ENCODE measurements at regions not wholly inside any gene's neighbourhood (a gene's known extent, or its start where the extent isn't known, plus 50 kb on each side); places are given as distances from the start of the nearest gene placed in this dataset.

- Histone ChIP-seq H3K27ac (no peak overlapping the region), H3K4me1 (ENCODE audit: control insufficient read depth in 1 of 2, low read depth in 2 of 2) (no peaks in the 10 kb centered on the region), H3K4me3 (no peak overlapping the region), H3K27me3 (replicated peaks; ENCODE audit: insufficient read depth) (no peaks in the 10 kb centered on the region), H3K9me3 (no peaks in the 10 kb centered on the region), H3K36me3 (no peaks in the 10 kb centered on the region)
- TF ChIP-seq CTCF (IDR thresholded peaks at IDR 0.05) = no peak
- no peak for ATAC-seq (ENCODE audit: insufficient number of reproducible peaks, low FRiP score, low read depth)
- DNase-seq (ENCODE audit: low spot score) = no peak
These were observed 299.6 kb downstream of the FAM170A start for GRCh38 chr5:119928974-119929373.

DNA sequence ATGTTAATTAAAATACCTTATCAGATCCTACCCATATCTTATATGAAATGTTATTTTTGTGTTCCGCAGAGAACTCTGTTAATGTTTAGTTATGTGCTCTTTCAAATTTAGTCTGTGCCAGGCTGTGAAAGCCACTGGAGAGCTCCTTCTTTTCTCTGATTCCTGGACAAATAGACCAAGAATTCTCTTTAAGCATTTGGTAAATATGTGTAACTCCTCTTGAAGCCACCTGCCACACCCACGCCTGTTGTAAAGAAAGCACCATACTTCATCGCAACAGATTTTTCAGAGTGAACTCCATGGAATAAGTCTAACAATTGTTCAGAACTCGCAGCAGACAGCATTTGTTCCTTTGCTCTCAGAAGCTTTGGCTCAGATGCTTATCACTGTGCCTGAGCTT is 301.1 kb downstream of the FAM170A start:
- no peak for ATAC-seq (ENCODE audit: insufficient number of reproducible peaks, low FRiP score, low read depth)
- H3K27me3 ChIP-seq (replicated peaks; ENCODE audit: insufficient read depth) = no peaks in the 10 kb centered on the region
- H3K36me3 ChIP-seq = no peaks in the 10 kb centered on the region
- H3K4me3 ChIP-seq = no peak overlapping the region
- no peak overlapping the region for H3K27ac ChIP-seq
- no peak for DNase-seq (ENCODE audit: low spot score)
- no peaks in the 10 kb centered on the region for H3K4me1 ChIP-seq (ENCODE audit: control insufficient read depth in 1 of 2, low read depth in 2 of 2)
- H3K9me3 ChIP-seq = no peaks in the 10 kb centered on the region
- no peak for TF ChIP-seq CTCF (IDR thresholded peaks at IDR 0.05)

DNA sequence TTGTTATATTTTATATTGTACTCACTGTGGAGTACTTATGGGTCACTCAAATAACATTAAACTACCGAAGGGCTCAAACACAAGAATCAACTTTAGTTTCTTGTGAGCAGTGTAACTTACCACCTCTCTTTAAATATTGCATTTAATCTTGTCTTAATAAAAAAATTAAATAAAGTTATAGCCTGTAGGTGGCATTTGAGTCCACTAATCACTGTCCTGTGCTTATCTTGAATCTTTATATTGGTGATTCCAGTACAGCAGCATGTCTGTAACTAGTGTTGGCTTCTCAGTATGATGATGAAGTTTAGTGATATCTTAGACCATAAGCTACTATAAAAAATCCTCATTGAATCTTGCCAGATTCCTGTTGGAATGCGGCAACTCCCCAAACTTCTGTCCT is 313.8 kb downstream of the FAM170A start:
- H3K9me3 ChIP-seq = peaks cover 4% of the 10 kb centered on the region
- H3K27me3 ChIP-seq (replicated peaks; ENCODE audit: insufficient read depth) = no peaks in the 10 kb centered on the region
- H3K27ac ChIP-seq = no peak overlapping the region
- no peak overlapping the region for H3K4me3 ChIP-seq
- TF ChIP-seq CTCF (IDR thresholded peaks at IDR 0.05) = no peak
- no peak for DNase-seq (ENCODE audit: low spot score)
- H3K36me3 ChIP-seq = no peaks in the 10 kb centered on the region
- no peak for ATAC-seq (ENCODE audit: insufficient number of reproducible peaks, low FRiP score, low read depth)
- no peaks in the 10 kb centered on the region for H3K4me1 ChIP-seq (ENCODE audit: control insufficient read depth in 1 of 2, low read depth in 2 of 2)

- TF ChIP-seq CTCF (IDR thresholded peaks at IDR 0.05) = no peak
- Histone ChIP-seq H3K9me3 (no peaks in the 10 kb centered on the region), H3K4me3 (no peak overlapping the region), H3K36me3 (no peaks in the 10 kb centered on the region), H3K4me1 (ENCODE audit: control insufficient read depth in 1 of 2, low read depth in 2 of 2) (no peaks in the 10 kb centered on the region), H3K27ac (no peak overlapping the region), H3K27me3 (replicated peaks; ENCODE audit: insufficient read depth) (no peaks in the 10 kb centered on the region)
- ATAC-seq (ENCODE audit: insufficient number of reproducible peaks, low FRiP score, low read depth) (no peak), DNase-seq (ENCODE audit: low spot score) (no peak)
These were observed 316.3 kb downstream of the FAM170A start for GRCh38 chr5:119945691-119946090.

GRCh38 chr5:119948162-119948561 is 318.8 kb downstream of the FAM170A start:
- Histone ChIP-seq H3K4me1 (ENCODE audit: control insufficient read depth in 1 of 2, low read depth in 2 of 2) (peaks cover 0 to 7% of the 10 kb centered on the region in 2 donors), H3K4me3 (no peak overlapping the region), H3K36me3 (no peaks in the 10 kb centered on the region), H3K27me3 (replicated peaks; ENCODE audit: insufficient read depth) (no peaks in the 10 kb centered on the region), H3K9me3 (no peaks in the 10 kb centered on the region), H3K27ac (no peak overlapping the region)
- DNase-seq (ENCODE audit: low spot score) = no peak
- ATAC-seq (ENCODE audit: insufficient number of reproducible peaks, low FRiP score, low read depth) = no peak
- no peak for TF ChIP-seq CTCF (IDR thresholded peaks at IDR 0.05)
